ENCODE measurements at regions not wholly inside any gene's neighbourhood (a gene's known extent, or its start where the extent isn't known, plus 50 kb on each side); places are given as distances from the start of the nearest gene placed in this dataset.

- no peak overlapping the region for H3K9ac ChIP-seq (ENCODE audit: low read depth, low read length, poor library complexity, severe bottlenecking)
- no peaks in the 10 kb centered on the region for H3K9me2 ChIP-seq (replicated peaks; ENCODE audit: low read depth, low read length)
Measured at GRCh38 chr20:55937283-55937682, 68.0 kb downstream of the CBLN4 start.

DNA sequence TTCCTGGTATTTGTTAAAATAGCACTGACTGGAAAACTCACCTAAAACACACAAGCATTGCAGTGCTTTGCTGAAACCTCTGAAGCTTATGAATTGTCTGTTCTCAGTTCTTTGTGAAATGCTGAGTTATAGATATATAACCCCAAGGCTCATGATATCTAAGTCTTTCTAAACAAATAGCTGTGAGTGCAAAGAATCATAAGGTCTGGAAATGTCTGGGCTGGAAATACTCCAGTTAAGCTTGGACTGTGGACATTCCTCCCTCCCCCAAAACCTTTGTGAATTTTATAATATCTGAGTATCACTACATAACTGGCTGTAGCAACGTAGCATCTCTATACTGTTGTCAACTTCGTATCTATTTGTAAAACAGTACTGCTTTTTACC is 69.1 kb downstream of the CBLN4 start:
- H3K27me3 ChIP-seq (ENCODE audit: insufficient read depth, low read length, poor library complexity, severe bottlenecking) = no peaks in the 10 kb centered on the region
- no peaks in the 10 kb centered on the region for H3K9me2 ChIP-seq (replicated peaks; ENCODE audit: low read depth, low read length)
- H3K36me3 ChIP-seq (ENCODE audit: insufficient read depth, low read length) = no peaks in the 10 kb centered on the region
- H4K20me1 ChIP-seq (ENCODE audit: insufficient read depth, low read length, poor library complexity, severe bottlenecking) = no peaks in the 10 kb centered on the region
- H3K9me3 ChIP-seq (ENCODE audit: insufficient read depth, low read depth, low read length) = no peaks in the 10 kb centered on the region
- H3F3A ChIP-seq (ENCODE audit: low read depth) = no peaks in the 10 kb centered on the region
- H3K4me2 ChIP-seq (ENCODE audit: low read depth, low read length, poor library complexity, severe bottlenecking) = no peak overlapping the region
- no peaks in the 10 kb centered on the region for H3K4me1 ChIP-seq (ENCODE audit: insufficient read depth, low read length, poor library complexity, severe bottlenecking)
- H2AFZ ChIP-seq (ENCODE audit: low read length) = no peak overlapping the region
- no peak overlapping the region for H3K4me3 ChIP-seq (ENCODE audit: low read length, poor library complexity, severe bottlenecking)
- no peaks in the 10 kb centered on the region for H3K79me2 ChIP-seq (ENCODE audit: insufficient read depth, low read length)
- no peak overlapping the region for H3K9ac ChIP-seq (ENCODE audit: low read depth, low read length, poor library complexity, severe bottlenecking)
- no peak for TF ChIP-seq EZH2phosphoT487 (IDR thresholded peaks at IDR 0.05; ENCODE audit: borderline replicate concordance)
- TF ChIP-seq, protein P1, sequence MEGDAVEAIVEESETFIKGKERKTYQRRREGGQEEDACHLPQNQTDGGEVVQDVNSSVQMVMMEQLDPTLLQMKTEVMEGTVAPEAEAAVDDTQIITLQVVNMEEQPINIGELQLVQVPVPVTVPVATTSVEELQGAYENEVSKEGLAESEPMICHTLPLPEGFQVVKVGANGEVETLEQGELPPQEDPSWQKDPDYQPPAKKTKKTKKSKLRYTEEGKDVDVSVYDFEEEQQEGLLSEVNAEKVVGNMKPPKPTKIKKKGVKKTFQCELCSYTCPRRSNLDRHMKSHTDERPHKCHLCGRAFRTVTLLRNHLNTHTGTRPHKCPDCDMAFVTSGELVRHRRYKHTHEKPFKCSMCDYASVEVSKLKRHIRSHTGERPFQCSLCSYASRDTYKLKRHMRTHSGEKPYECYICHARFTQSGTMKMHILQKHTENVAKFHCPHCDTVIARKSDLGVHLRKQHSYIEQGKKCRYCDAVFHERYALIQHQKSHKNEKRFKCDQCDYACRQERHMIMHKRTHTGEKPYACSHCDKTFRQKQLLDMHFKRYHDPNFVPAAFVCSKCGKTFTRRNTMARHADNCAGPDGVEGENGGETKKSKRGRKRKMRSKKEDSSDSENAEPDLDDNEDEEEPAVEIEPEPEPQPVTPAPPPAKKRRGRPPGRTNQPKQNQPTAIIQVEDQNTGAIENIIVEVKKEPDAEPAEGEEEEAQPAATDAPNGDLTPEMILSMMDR (conservative IDR thresholded peaks at IDR 0.05; ENCODE audit: low read length) = no peak

More at GRCh38 chr20:55937283-55937682, 68.0 kb downstream of the CBLN4 start:
- no peak overlapping the region for H2AFZ ChIP-seq (ENCODE audit: low read length)
- H3K4me1 ChIP-seq (ENCODE audit: insufficient read depth, low read length, poor library complexity, severe bottlenecking) = no peaks in the 10 kb centered on the region
- no peaks in the 10 kb centered on the region for H3K36me3 ChIP-seq (ENCODE audit: insufficient read depth, low read length)
- no peak overlapping the region for H3K4me3 ChIP-seq (ENCODE audit: low read length, poor library complexity, severe bottlenecking)
- TF ChIP-seq, protein P1 (conservative IDR thresholded peaks at IDR 0.05; ENCODE audit: low read length) = no peak
- no peak for TF ChIP-seq EZH2phosphoT487 (IDR thresholded peaks at IDR 0.05; ENCODE audit: borderline replicate concordance)
- H3K27me3 ChIP-seq (ENCODE audit: insufficient read depth, low read length, poor library complexity, severe bottlenecking) = no peaks in the 10 kb centered on the region
- H3K79me2 ChIP-seq (ENCODE audit: insufficient read depth, low read length) = no peaks in the 10 kb centered on the region
- H3K4me2 ChIP-seq (ENCODE audit: low read depth, low read length, poor library complexity, severe bottlenecking) = no peak overlapping the region
- H4K20me1 ChIP-seq (ENCODE audit: insufficient read depth, low read length, poor library complexity, severe bottlenecking) = no peaks in the 10 kb centered on the region
- no peaks in the 10 kb centered on the region for H3F3A ChIP-seq (ENCODE audit: low read depth)
- no peaks in the 10 kb centered on the region for H3K9me3 ChIP-seq (ENCODE audit: insufficient read depth, low read depth, low read length)

GRCh38 chr20:55935448-55936208 is 69.7 kb downstream of the CBLN4 start:
- H3K9me3 ChIP-seq (ENCODE audit: insufficient read depth, low read depth, low read length) = no peaks in the 10 kb centered on the region
- H2AFZ ChIP-seq (ENCODE audit: low read length) = no peak overlapping the region
- no peaks in the 10 kb centered on the region for H3K9me2 ChIP-seq (replicated peaks; ENCODE audit: low read depth, low read length)
- H3K79me2 ChIP-seq (ENCODE audit: insufficient read depth, low read length) = no peaks in the 10 kb centered on the region
- no peak for TF ChIP-seq EZH2phosphoT487 (IDR thresholded peaks at IDR 0.05; ENCODE audit: borderline replicate concordance)
- TF ChIP-seq, protein P1 (conservative IDR thresholded peaks at IDR 0.05; ENCODE audit: low read length) = no peak
- H3K4me2 ChIP-seq (ENCODE audit: low read depth, low read length, poor library complexity, severe bottlenecking) = no peak overlapping the region
- H3K4me1 ChIP-seq (ENCODE audit: insufficient read depth, low read length, poor library complexity, severe bottlenecking) = no peaks in the 10 kb centered on the region
- no peaks in the 10 kb centered on the region for H3K27me3 ChIP-seq (ENCODE audit: insufficient read depth, low read length, poor library complexity, severe bottlenecking)
- no peaks in the 10 kb centered on the region for H3F3A ChIP-seq (ENCODE audit: low read depth)
- H3K9ac ChIP-seq (ENCODE audit: low read depth, low read length, poor library complexity, severe bottlenecking) = no peak overlapping the region
- H3K4me3 ChIP-seq (ENCODE audit: low read length, poor library complexity, severe bottlenecking) = no peak overlapping the region
- no peaks in the 10 kb centered on the region for H4K20me1 ChIP-seq (ENCODE audit: insufficient read depth, low read length, poor library complexity, severe bottlenecking)
- H3K36me3 ChIP-seq (ENCODE audit: insufficient read depth, low read length) = no peaks in the 10 kb centered on the region
